ENCODE measurements at regions not wholly inside any gene's neighbourhood (a gene's known extent, or its start where the extent isn't known, plus 50 kb on each side); places are given as distances from the start of the nearest gene placed in this dataset.

DNA sequence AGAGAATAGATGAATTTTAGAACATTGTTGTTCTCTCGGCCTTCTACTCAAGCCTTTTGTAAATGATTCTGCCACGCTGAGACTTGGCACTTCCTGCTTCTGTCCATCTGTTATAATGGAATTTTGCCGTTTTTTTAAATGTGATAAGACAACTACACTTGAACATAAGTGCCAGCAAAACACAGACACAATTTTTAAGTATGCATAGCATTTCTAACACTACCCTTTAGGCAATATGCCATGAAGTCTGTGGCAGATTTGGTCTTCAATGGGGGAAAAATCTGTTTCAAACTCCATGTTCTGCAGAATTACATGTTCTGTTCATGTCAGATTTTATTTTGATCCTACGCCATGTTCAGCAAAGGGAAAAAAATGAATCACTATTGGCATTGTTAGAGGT, 1170.7 kb upstream of the SLC39A10 start:
- Histone ChIP-seq H3K14ac (ENCODE audit: insufficient read length) (no peak overlapping the region), H3K79me1 (ENCODE audit: low read depth, low read length) (no peaks in the 10 kb centered on the region), H2BK120ac (replicated peaks; ENCODE audit: low read depth, low read length) (no peak overlapping the region), H3K4me2 (ENCODE audit: insufficient read depth in 1 of 2, low read depth in 2 of 2, low read length in 2 of 2) (no peak overlapping the region), H2AFZ (ENCODE audit: low read length) (no peak overlapping the region), H3K4me3 (ENCODE audit: extremely low read depth in 1 of 4, insufficient read depth in 2 of 4, low read depth in 3 of 4, low read length in 4 of 4) (no peak overlapping the region), H2BK5ac (ENCODE audit: low read depth, low read length) (no peak overlapping the region), H3K4me1 (replicated peaks in 1 of 4; ENCODE audit: control insufficient read depth in 3 of 4, insufficient read depth in 4 of 4, low read length in 3 of 4) (no peaks in the 10 kb centered on the region), H4K8ac (ENCODE audit: extremely low read depth, insufficient read depth, low read length) (no peak overlapping the region), H3K79me2 (ENCODE audit: control insufficient read depth in 1 of 2, insufficient read depth in 2 of 2, low read length in 2 of 2) (no peaks in the 10 kb centered on the region), H2BK20ac (ENCODE audit: low read length) (no peak overlapping the region), H3K56ac (replicated peaks; ENCODE audit: insufficient read length, low read depth, low read length) (no peak overlapping the region), H3K9me3 (ENCODE audit: insufficient read depth in 2 of 2, low read depth in 1 of 2, low read length in 1 of 2) (no peaks in the 10 kb centered on the region), H3K23me2 (ENCODE audit: low read depth, low read length) (no peaks in the 10 kb centered on the region), H4K5ac (ENCODE audit: insufficient read length, low read depth, low read length) (no peak overlapping the region), H3K27me3 (replicated peaks in 1 of 4; ENCODE audit: control insufficient read depth in 3 of 4, extremely low read depth in 1 of 4, insufficient read depth in 3 of 4, low read length in 3 of 4) (peaks cover 0 to 1% (median 0%) of the 10 kb centered on the region in 4 experiments; a peak in 1 of 7 replicates), H2BK15ac (ENCODE audit: low read length) (no peak overlapping the region), H3K23ac (ENCODE audit: insufficient read length) (no peak overlapping the region), H3K18ac (ENCODE audit: extremely low read depth, low read length) (no peak overlapping the region), H3K9ac (replicated peaks in 1 of 4; ENCODE audit: extremely low read depth in 1 of 4, low read depth in 3 of 4, low read length in 3 of 4) (no peak overlapping the region), H4K91ac (replicated peaks; ENCODE audit: insufficient read length, low read length) (no peak overlapping the region), H2BK12ac (ENCODE audit: low read depth, low read length) (no peak overlapping the region), H2AK5ac (ENCODE audit: low read depth, low read length) (no peak overlapping the region), H3K27ac (ENCODE audit: low read depth, low read length) (no peak overlapping the region), H3K36me3 (ENCODE audit: control insufficient read depth in 2 of 4, insufficient read depth in 4 of 4, low read length in 3 of 4) (no peaks in the 10 kb centered on the region), H4K20me1 (replicated peaks in 1 of 2; ENCODE audit: control insufficient read depth in 1 of 2, insufficient read depth in 2 of 2, low read length in 2 of 2) (no peaks in the 10 kb centered on the region), H3K4ac (replicated peaks; ENCODE audit: insufficient read length, low read depth, low read length) (no peak overlapping the region)
- ChIA-PET CTCF (ENCODE audit: partially characterized antibody) (no interaction called here), POLR2A (ENCODE audit: partially characterized antibody) (no interaction called here)
- WGBS, 2 experiments (ENCODE audit: extremely low coverage in 1 of 2, insufficient coverage in 1 of 2, insufficient read length in 1 of 2, insufficient replicate concordance in 2 of 2, low coverage in 1 of 2, low lambda C conversion rate in 2 of 2, missing lambda C conversion rate in 1 of 2): 93% methylated on average over 4 of the region's 4 CpGs; no CpG with 5 or more reads in 1 of the 2 experiments
- no peak for FAIRE-seq
- DNase-seq (ENCODE audit: low read depth in 1 of 2, low spot score in 2 of 2): no peak
- TF ChIP-seq SP1 (IDR thresholded peaks at IDR 0.05; ENCODE audit: low read depth, low read length): no peak
- TF ChIP-seq, protein P1, sequence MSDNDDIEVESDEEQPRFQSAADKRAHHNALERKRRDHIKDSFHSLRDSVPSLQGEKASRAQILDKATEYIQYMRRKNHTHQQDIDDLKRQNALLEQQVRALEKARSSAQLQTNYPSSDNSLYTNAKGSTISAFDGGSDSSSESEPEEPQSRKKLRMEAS (IDR thresholded peaks at IDR 0.05): no peak
- TF ChIP-seq NRF1 (IDR thresholded peaks at IDR 0.05; ENCODE audit: low read depth, low read length): no peak
- no peak for TF ChIP-seq HDAC6 (IDR thresholded peaks at IDR 0.05; ENCODE audit: low read depth, low read length)
- no peak for TF ChIP-seq TEAD4 (IDR thresholded peaks at IDR 0.05; ENCODE audit: low read depth, low read length)
- no peak for TF ChIP-seq RBBP5 (IDR thresholded peaks at IDR 0.05; ENCODE audit: borderline replicate concordance, low read depth, low read length)
- TF ChIP-seq MAFK (IDR thresholded peaks at IDR 0.05; ENCODE audit: low read depth, low read length): no peak
- no peak for TF ChIP-seq HDAC2 (IDR thresholded peaks at IDR 0.05; ENCODE audit: borderline replicate concordance in 1 of 2, low read depth in 2 of 2, low read length in 2 of 2)
- TF ChIP-seq, protein P2, sequence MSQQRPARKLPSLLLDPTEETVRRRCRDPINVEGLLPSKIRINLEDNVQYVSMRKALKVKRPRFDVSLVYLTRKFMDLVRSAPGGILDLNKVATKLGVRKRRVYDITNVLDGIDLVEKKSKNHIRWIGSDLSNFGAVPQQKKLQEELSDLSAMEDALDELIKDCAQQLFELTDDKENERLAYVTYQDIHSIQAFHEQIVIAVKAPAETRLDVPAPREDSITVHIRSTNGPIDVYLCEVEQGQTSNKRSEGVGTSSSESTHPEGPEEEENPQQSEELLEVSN (IDR thresholded peaks at IDR 0.05): no peak
- no peak for TF ChIP-seq RNF2 (IDR thresholded peaks at IDR 0.05; ENCODE audit: borderline replicate concordance, low read depth, low read length, missing control alignments, poor library complexity, severe bottlenecking)
- TF ChIP-seq, protein P3, sequence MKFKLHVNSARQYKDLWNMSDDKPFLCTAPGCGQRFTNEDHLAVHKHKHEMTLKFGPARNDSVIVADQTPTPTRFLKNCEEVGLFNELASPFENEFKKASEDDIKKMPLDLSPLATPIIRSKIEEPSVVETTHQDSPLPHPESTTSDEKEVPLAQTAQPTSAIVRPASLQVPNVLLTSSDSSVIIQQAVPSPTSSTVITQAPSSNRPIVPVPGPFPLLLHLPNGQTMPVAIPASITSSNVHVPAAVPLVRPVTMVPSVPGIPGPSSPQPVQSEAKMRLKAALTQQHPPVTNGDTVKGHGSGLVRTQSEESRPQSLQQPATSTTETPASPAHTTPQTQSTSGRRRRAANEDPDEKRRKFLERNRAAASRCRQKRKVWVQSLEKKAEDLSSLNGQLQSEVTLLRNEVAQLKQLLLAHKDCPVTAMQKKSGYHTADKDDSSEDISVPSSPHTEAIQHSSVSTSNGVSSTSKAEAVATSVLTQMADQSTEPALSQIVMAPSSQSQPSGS (IDR thresholded peaks at IDR 0.05; ENCODE audit: low read length): no peak
- no peak for TF ChIP-seq SIRT6 (IDR thresholded peaks at IDR 0.05; ENCODE audit: low read length)
